Panc1 (cell line): ENCODE measurements at regions not wholly inside any gene's neighbourhood (a gene's known extent, or its start where the extent isn't known, plus 50 kb on each side); places are given as distances from the start of the nearest gene placed in this dataset.

Experiments used
- POLR2AphosphoS5 ChIP-seq: IDR thresholded peaks from 2 replicates; pipeline ENCODE4 v1.6.1; 2012; ENCODE audit warnings: mild to moderate bottlenecking, low read depth, low read length, moderate library complexity
- REST ChIP-seq, 2 experiments: IDR thresholded peaks; 2 replicates each; pipeline ENCODE4 v1.6.1; 2011 to 2012; ENCODE audit warnings: low read depth in 2 of 2, control low read depth in 1 of 2, low read length in 1 of 2, mild to moderate bottlenecking in 1 of 2, moderate library complexity in 1 of 2; ENCODE audit not compliant: insufficient read depth in 1 of 2
- TF ChIP-seq, protein P1 (sequence below): fragments of 450-650 bp; IDR thresholded peaks from 2 replicates; pipeline ENCODE4 v1.5.1; 2017; ENCODE audit warnings: mild to moderate bottlenecking

GRCh38 chr9:88326936-88327335 lies 61.3 kb upstream of the SPIN1 start:
- TF ChIP-seq, protein P1, sequence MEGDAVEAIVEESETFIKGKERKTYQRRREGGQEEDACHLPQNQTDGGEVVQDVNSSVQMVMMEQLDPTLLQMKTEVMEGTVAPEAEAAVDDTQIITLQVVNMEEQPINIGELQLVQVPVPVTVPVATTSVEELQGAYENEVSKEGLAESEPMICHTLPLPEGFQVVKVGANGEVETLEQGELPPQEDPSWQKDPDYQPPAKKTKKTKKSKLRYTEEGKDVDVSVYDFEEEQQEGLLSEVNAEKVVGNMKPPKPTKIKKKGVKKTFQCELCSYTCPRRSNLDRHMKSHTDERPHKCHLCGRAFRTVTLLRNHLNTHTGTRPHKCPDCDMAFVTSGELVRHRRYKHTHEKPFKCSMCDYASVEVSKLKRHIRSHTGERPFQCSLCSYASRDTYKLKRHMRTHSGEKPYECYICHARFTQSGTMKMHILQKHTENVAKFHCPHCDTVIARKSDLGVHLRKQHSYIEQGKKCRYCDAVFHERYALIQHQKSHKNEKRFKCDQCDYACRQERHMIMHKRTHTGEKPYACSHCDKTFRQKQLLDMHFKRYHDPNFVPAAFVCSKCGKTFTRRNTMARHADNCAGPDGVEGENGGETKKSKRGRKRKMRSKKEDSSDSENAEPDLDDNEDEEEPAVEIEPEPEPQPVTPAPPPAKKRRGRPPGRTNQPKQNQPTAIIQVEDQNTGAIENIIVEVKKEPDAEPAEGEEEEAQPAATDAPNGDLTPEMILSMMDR = no peak
- TF ChIP-seq POLR2AphosphoS5 (no peak), REST (IDR thresholded peaks at IDR 0.05; ENCODE audit: insufficient read depth in 1 of 2, low read depth in 2 of 2, low read length in 1 of 2) (no peak)
